Activated CD4-positive, alpha-beta T cell treated with anti-CD3 and anti-CD28 coated beads, Interleukin-2, Interleukin-6, amounts not matched to agents 100 ng/mL and 50 ng/mL, durations not matched to agents 16 hours and 8 hours (primary cell): ENCODE measurements at regions not wholly inside any gene's neighbourhood (a gene's known extent, or its start where the extent isn't known, plus 50 kb on each side); places are given as distances from the start of the nearest gene placed in this dataset.
"Not testable (repeated sequence)": the region's sequence is repeated elsewhere in the genome, so short reads cannot be mapped to it uniquely, and the experiment has no call there.

ENCODE experiments used
- DNase-seq: peaks from one replicate; pipeline ENCODE4 v3.0.0-alpha.2; 2020

DNA sequence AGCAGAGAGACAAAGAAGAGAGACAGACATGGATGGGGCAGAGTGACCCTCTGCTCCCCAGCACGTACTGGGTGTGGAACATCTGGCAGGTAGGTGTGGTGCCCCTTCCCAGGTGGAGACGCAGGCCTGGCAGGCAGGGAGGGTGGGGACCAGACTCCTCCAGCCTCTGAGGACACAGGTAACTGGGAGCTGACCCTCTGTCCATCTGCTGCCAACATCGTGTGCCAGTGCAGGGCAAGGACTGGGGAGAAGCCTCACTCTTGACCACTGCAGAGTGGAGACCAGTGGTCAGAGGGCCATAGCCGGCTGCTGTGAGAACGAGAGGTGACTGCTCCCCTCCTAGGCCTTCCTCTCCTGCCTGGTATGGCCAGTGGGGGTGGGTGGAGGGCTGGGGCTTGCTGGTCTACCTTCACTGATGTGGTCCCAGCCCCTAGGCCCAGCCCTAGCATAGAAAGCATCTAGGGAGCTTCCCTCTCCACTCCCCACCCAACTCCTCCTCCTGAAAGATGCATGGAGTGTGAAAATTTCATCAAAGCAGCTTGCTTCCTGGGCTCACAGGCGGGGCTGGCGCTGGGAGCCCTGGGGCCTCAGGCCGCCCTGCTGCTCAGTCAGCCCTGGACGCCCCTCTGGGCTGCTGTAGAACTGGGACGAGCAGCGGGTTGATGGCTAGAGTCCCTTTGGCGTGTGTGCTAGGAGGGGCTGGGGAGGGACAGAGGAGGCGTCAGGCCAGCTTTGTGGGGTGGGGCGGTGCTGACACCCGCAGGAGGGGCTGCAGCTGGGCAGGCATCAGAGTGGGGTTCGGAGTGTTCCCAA is 90.3 kb downstream of the PLXNA1 start:
- no peak for DNase-seq

DNA sequence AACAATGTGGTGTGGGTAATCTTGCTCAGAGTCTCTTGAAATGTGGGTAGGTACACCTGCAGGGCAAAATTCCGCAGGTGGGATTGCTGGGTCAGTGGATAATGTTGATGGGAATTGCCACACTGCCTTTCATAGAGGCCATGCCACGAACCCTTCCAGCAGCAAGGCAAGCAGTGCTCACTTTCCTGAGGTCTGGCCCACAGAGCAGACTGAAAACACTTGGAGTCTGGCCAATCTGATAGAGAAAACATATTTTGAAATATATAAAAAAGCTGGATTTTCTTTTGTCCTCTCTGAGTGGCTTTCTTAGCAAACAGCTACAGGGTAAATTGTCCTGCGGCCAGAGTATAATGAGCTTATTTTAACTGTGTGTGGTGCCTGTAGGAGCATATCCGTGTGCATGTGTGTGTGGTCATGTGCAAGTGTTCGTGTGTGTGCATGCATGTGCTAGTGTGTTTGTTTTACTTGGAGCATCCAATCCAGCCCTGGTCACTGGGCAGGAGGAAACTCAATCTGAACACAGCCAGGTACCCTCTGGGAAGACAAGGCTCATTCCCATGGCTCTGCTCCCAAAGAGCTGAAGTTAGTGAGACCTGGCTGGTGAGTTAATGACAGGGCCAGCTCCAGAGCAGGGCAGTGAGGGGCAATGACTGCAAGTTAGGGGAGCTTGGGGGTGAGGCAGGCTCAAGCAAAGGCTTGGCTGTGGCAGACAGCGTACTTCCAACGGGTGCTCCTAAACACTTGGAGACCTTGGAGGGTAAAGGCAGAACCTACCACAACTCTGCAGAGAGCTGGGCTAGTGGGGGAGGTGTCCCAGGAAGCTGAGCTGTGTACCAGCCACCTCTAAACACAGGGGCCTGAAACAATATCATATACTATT is 91.3 kb downstream of the PLXNA1 start:
- DNase-seq = no peak

DNA sequence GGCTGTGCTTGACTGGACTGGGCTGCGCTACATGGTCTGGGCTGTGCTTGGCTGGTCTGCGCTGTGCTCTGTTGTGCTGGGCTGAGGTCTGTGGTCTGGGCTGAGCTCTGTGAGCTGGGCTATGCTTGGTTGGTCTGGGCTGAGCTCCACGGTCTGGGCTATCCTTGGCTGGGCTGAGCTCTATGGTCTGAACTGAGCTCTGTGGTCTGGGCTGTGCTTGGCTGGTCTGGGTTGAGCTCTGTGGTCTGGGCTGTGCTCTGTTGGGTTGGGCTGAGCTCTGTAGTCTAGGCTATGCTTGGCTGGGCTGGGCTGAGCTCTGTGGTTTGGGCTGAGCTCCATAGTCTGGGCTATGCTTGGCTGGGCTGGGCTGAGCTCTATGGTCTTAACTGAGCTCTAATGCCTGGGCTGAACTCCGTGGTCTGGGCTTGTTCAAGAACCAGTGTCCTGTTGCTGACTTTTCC is 92.0 kb downstream of the PLXNA1 start:
- peak; percentile 12 for DNase-seq

DNA sequence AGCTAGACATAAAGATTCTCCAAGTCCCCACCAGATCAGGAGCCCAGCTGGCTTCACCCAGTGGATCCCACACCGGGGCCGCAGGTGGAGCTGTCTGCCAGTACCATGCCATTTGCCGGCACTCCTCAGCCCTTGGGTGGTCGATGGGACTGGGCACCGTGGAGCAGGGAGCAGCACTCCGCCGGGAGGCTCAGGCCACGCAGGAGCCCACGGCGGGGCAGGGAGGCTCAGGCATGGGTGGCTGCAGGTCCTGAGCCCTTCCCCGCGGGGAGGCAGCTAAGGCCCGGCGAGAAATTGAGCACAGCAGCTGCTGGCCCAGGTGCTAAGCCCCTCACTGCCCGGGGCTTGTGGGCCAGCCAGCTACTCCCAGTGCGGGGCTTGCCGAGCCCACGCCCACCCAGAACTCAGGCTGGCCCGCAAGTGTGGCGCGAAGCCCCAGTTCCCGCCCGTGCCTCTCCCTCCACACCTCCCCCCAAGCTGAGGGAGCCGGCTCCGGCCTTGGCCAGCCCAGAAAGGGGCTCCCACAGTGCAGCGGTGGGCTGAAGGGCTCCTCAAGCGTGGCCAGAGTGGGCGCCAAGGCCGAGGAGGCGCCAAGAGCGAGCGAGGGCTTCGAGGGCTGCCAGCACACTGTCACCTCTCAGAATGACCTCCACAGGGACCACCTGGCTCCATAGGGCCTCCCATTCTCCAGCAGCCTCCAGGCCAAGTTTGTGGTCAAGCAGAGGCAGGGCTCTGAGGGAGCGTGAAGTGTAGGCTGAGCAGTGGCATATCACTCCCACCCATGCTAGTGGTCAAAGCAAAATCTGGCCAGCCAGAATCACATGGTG is 93.5 kb downstream of the PLXNA1 start:
- not testable (repeated sequence) for DNase-seq

DNA sequence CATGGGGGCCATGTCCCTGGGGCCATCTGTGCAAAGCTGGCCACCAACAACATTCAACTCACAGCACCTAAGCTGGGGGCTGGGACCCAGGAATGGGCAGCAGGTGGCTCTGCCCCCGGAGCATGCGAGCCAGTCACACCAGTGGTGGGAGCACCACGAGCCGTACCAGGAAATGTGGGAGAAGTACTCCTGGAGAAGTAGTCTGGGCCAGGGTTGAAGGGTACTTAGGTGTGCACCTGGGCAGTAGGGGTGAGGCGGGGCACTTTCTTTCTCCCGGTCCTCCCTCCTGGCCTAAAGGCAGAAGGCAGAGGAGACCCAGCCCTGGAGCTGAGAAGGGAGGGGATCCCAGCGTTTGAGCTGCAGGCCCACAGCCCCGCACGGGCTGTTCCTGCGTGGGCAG is 94.2 kb downstream of the PLXNA1 start:
- no peak for DNase-seq

DNA sequence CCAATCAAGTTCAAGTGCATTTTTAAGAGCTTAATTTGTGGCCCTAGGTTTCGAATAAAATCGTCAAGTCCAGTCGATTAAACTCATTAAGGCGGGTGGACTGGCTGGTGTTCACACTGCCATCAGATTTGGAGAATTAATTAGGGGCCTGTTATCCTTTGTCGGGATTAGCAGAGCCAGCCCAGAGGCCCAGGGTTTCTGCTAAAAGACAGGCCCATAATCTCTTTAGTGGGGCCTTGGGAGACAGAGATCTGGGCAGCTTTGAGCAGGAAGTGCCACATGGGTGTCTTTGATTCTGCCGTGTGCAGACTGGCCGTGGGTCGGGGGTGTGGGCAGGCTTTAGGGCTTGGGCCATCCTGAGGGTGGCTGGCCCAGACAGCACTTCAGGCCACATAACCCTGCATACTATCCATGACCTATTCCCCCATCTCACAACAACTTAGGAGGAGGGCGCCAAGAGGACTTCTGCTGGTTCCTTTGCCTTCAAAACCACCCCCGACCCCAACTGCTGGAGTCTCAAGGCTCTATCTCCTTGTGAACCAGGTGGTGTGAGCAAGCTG is 94.7 kb downstream of the PLXNA1 start:
- DNase-seq = no peak

DNA sequence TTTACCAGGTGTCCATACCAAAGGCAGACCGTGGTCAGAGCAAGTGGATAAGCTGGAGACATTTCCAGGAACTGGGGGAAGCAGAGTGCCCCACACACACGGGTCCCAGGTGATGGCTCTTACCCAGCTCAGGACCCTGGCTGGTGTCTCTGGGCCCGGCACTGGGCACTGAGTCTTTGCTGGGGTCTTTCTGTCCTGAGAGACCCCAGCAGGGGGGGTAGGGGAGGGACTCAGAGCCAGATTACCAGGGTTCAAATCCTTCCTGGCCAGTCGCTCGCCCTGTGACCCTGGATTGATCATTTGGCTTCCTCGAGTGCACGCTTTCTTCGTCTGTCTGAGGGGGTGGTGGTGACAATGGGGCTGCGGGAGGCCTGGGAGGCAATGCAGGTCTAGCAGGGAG is 95.7 kb downstream of the PLXNA1 start:
- no peak for DNase-seq

DNA sequence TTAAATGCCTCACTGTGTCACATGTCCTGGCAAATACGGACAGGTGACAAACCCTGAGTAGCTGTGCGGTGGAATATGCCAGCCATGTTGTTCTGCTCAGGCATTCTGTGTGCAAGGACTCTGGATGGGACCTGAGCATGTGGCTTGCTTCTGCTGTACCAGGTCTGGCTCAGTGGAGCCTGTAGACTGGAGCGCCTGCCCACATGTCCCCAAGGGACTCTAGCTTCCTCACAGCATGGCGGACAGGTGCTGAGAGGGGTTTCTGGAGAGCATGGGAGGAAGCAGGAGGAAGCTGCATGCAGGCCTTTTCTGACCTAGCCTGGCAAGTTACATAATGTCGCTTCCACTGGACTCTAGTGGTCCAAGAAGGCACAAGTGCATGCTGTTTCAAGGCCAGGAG is 96.3 kb downstream of the PLXNA1 start:
- DNase-seq = no peak

DNA sequence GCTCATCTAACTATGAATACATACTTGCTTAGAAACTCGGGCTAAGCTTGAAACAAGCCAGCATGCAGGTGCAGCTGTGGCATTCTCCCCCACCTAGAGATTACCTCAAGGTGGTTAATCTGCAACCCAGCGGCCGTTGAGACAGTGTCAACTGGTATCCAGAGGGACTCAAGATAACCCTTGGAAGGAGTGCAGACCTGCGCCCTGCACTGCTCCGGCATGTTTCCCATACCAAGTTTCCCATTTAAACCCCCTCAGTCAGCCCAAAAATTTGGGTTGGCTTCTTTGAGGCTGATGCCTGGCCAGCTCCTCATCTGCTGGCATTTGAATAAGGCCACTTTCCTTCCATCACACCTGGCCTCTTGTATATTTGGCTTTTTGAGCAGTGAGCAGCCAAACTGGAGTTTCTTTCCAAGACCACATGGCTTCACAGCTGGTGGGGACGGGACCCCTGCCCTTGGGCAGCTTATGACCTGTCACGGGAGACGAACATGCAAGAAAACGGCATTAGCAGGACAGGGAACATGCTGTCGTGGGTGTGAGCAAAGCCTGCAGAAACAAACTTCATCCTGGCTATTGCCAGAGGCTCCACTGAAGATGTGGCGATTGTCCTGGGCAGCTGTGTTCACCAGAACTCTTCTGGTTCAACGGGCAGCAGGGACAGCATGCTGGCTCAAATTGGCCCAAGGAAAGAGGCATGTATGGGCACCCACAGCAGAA is 98.2 kb downstream of the PLXNA1 start:
- no peak for DNase-seq

DNA sequence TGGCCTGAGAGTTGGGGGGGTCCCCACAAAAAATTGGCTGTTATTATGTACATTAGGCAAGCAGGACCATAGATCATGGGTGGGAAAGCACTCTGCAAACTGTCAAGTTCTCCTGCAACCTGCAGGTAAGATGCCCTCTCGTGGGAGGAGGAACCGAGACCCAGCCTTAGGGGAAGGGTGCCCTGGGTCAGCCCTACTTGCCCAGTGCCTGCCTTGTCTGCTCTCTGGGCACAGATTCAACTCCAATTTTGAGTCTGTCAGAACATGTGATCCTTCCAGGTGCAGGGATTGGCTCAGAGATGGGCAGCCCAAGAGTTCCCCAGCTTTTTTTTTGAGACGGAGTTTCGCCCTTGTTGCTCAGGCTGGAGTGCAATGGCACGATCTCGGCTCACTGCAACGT is 99.2 kb downstream of the PLXNA1 start:
- DNase-seq = no peak

DNA sequence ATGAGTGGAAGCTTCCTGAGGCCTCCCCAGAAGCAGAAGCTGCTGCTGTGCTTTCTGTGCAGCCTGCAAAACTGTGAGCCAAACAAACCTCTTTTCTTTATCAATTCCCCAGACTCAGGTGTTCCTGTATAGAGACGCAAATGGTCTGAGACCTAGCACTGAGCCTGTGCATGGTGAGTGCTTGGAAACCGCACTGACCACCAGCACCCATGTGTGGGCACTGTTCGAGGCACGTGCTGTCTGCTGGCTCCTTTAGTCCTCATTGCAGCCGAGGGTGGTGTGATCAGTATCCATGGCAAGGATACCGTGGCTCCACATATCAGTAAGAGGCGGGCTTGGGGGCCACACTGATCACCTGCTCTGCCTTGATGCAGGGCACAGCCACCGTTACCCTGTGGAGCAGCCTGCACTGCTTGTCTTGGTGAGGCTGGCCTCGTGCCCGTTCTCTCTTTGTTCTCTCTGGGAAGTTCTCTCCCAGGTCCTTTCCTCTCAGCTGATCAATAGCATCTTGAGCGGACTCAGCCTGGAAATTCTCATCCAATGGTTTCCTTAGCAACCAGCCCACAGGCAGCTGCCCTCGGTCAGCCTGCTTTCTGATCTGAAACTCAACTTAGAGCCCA is 101.0 kb downstream of the PLXNA1 start:
- no peak for DNase-seq

DNA sequence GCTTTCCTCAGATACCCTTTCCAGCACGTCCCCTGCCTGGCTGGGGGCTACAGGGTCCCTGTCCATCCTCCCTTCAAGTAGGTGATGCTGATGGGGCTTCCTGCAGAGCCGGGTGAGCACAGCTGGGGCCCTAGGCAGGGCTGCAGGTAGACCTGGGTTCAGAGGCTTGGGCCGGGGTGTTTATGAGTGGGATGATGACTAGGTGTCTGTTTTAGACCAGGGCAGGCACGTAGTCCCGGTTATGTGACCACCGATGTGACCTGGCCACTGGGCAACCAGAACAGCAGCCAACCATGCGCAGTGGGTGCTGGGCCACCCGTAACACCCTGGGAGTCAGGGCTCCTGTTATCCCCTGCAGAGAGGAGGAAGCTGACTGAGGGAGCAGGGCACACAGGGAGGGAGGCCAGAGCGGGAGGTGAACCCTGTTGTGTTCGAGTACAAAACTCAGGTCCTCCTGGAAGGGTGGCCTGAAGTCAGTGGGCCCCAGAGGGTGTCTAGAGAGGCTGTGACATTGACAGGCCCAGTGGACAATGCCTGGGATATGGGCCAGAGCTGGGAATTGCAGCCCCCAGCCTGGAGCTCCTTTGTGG is 101.6 kb downstream of the PLXNA1 start:
- no peak for DNase-seq

DNA sequence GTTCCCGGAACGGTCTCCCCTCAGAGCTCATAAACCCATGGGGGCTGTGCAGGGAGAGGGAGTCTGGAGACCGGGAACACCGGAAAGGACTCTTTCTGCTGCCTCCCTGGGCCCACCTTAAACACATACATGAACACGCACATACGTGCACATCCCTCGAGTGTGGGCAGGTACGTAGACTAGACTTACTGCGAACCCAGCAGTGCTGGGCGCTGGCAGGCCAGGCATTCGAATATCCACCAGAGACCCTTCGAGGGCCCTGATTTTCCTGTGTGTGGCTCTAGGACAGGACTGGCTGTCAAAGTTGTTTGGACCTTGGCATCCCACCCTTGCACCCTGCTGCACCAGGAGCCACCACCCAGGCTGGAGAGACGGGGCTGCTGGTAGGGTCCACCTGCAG is 102.7 kb downstream of the PLXNA1 start:
- DNase-seq = no peak

DNA sequence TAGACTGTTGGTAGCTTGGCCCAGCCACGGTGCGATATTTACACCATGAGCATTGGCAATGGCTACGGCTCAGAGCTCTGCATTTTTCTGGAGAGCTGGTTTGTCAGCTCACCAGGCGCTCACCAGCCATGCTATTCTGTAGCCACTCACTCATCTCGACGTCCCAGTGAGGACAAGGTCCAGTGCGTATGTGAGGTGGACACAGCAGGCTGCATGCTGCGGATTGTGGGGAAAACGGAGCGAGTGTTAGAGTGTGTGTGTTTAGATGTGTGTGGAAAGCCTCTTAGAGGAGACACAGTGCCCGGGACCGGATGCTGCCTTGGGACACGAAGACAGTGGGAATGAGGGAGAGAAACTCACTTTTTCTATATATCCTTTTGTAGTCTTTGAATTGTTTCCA is 103.7 kb downstream of the PLXNA1 start:
- not testable (repeated sequence) for DNase-seq

DNA sequence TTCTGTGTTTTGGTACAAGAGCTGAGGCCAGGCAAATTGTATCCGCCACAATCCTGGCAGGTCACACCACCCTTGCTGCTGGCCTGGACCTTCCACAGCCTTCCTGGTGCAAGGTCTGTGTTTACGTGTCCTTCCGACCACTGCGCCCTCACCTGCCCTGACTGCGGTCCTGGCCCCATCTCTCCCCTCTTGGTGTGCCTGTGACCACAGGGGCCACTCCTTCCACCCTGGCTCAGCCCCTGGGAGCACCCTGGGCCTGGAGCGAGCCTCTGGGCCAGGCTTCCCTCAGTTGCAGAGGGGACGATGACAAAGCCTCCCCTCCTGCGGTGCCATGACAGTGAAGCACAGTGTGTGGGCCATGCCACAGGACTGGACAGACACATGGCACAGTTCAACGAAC is 104.5 kb downstream of the PLXNA1 start:
- DNase-seq = no peak

DNA sequence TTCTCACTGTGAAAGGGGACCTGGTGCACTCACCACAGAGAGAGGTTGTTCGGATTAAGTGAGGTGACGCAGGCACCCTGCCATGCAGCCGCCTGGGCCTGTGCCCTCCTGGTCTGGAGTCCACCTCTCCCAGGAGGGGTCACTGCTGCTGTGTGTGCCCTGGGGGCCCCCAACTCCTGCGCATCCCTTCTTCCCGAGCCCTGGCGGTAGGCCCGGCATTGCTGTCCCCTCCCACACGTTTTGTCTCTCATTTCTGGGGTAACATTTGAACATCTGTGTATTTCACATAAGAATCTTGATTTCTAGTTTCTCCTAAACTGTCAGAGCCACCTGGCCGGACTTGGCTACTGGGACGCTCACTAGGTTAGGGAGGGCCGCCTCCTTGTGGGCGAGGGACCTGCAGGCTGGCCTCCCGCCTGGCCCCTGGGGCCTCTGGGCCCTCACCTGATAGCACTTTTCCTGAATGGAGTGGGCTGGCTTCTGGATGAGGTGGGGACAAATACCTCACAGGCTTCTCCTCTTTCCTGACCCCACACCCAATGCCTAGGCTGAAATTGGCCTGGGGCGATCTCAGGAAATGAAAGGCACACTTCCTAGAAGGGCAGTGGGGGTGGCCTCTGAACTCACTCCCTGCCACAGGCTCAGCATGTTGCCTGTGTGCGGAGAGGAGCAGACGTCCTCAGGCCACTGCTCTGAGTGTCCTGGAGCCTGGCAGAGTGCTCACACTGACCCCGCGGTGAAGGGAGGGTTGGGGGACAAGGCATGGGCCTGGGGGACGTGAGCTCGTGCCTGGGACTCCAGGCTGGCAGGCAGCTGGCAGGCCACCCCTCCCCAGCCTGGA is 104.2 kb upstream of the PRR23E start:
- no peak for DNase-seq

DNA sequence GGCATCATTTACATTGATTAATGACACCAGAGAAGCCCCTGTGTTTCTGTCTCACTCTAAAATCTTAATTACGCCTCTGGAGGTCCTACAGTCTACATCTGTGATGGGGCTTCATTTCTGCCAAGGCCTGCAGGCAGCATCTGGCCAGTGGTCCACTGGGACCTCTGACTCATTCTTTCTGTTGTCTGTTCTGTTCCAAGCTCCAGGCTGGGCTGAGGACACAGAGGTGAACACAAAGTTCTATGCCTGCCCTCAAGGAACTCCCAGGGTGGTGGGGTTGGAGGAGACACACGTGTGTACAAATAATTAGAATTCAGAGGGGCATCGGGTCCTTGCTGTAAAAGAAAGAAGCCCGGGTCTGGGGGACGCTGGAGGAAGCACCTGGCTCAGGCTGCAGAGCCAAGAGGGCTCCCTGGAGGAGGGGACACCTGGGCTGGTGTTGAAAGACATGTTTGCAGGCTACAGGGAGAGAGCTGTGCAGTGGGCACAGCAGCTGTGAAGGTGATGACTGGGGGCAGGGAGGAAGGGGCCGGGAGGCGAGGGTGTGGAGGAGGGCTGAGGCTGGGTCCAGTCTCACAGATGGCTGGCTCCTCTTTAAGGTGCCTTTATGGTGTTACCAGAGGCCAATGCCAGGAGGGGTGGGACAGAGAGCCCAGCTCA is 103.3 kb upstream of the PRR23E start:
- DNase-seq = no peak

DNA sequence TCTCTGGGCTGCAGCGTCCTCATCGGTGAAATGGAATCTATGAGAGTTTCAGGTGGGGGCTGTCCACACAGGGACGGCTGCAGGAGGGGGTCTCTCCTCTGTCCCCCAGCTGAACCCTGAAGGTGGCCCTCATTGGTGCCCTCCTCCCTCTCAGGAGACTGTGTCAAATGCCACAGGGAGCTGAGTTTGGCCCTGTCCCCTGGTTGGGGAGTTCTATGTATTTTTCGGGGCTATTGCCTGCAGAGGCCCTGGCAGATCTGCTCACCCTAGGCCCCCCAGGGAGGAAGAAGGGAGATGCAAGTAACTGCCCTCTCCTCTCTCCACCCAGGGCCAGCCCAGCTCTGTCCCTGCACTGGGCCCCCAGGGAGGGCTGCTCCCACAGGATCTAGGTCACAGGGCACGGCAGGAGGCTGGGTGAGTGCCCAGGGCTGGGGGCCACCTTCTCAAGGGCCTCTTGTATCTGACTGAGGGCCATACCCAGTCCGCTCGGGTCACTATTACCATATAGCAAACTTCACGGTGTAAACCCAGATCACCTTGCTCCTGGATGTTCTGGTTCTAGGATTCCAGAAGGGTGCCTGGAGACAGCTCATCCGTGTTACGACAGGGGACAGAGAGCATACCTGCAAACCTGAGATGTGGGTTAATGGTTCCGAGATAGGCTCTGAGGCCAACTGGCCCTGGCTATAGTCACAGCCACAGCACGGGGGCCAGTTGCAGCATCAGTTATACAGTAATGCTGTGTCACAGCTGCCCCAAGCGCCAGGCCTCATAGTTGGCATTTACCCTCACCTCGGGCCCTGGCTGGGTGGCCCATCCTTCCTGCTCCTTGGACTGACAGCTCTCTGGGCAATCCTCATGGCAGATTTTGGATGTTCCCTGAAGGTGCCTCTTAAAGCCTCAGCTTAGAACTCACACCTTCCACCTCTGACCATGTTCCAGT is 102.4 kb upstream of the PRR23E start:
- no peak for DNase-seq

DNA sequence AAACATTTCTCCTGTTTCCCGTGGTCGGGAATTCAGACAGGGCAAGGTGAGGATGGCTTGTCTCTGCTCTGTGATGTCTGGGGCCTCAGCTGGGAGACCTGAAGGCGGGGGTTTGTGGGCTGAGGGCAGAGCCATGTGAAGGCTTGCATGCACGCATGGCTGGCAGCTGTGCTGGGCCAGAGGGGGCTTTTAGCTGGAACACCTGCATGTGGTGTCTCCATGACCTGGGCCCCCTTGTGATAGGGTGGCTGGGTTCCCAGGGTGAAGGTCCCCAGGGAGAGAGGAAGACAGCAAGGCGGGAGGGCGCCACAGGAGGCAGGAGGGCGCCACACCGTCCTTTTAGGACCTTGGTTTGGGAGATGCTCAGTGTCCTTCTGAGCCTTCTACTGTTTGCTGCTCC is 101.6 kb upstream of the PRR23E start:
- no peak for DNase-seq
